ENCODE measurements at regions not wholly inside any gene's neighbourhood (a gene's known extent, or its start where the extent isn't known, plus 50 kb on each side); places are given as distances from the start of the nearest gene placed in this dataset.

DNA sequence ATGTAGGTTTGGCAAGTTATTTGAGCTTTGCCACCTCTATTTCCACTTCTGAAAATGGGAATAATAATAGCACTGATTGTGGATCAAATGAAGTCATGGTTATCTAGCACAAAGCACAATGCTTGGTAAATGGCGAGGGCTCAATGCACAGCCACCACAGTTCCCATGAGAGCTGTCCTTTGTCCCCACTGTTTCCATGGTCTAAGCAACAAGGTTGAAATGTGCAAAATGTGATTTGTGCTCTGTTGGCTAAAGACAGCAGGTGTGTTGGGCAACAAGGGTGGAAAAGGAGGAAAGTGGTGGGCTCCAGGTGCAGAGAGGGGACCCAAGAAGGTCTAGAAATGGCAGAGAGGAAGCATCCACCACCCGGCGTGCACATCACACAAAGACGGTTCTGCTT lies 200.5 kb downstream of the TRIM29 start:
- no peak for DNase-seq (ENCODE audit: low read depth, low spot score)
- H3K27me3 ChIP-seq (ENCODE audit: control insufficient read depth, insufficient read depth, low read length): peaks cover 2% of the 10 kb centered on the region
- H3K27ac ChIP-seq (ENCODE audit: low read depth, low read length): no peak overlapping the region
- H3K9me3 ChIP-seq (ENCODE audit: control insufficient read depth, insufficient read depth, low read length): no peaks in the 10 kb centered on the region
- POLR2A ChIA-PET: no interaction called here
- no peak for TF ChIP-seq CTCF (IDR thresholded peaks at IDR 0.05; ENCODE audit: low read depth, low read length)
- CTCF ChIA-PET: no interaction called here
- no peak overlapping the region for H3K4me3 ChIP-seq (ENCODE audit: low read depth, low read length)

- TF ChIP-seq CTCF (IDR thresholded peaks at IDR 0.05; ENCODE audit: low read depth, low read length): no peak
- Histone ChIP-seq H3K9me3 (ENCODE audit: control insufficient read depth, insufficient read depth, low read length) (no peaks in the 10 kb centered on the region), H3K27me3 (ENCODE audit: control insufficient read depth, insufficient read depth, low read length) (peaks cover 2% of the 10 kb centered on the region), H3K27ac (ENCODE audit: low read depth, low read length) (no peak overlapping the region), H3K4me3 (ENCODE audit: low read depth, low read length) (no peak overlapping the region)
- ChIA-PET POLR2A (no interaction called here), CTCF (no interaction called here)
- DNase-seq (ENCODE audit: low read depth, low spot score): no peak
Measured at GRCh38 chr11:119936426-119936825, 201.5 kb downstream of the TRIM29 start.

GRCh38 chr11:119935349-119935925 lies 202.5 kb downstream of the TRIM29 start:
- TF ChIP-seq CTCF (IDR thresholded peaks at IDR 0.05; ENCODE audit: low read depth, low read length): no peak
- ChIA-PET POLR2A (no interaction called here), CTCF (interaction anchor here (0.6 kb wide), 1 partner anchor 25 kb away, joined by 4 read pairs; no protein-coding TSS in a partner anchor)
- DNase-seq (ENCODE audit: low read depth, low spot score): no peak
- peaks cover 2% of the 10 kb centered on the region for H3K27me3 ChIP-seq (ENCODE audit: control insufficient read depth, insufficient read depth, low read length)
- H3K4me3 ChIP-seq (ENCODE audit: low read depth, low read length): no peak overlapping the region
- no peaks in the 10 kb centered on the region for H3K9me3 ChIP-seq (ENCODE audit: control insufficient read depth, insufficient read depth, low read length)
- H3K27ac ChIP-seq (ENCODE audit: low read depth, low read length): no peak overlapping the region

DNA sequence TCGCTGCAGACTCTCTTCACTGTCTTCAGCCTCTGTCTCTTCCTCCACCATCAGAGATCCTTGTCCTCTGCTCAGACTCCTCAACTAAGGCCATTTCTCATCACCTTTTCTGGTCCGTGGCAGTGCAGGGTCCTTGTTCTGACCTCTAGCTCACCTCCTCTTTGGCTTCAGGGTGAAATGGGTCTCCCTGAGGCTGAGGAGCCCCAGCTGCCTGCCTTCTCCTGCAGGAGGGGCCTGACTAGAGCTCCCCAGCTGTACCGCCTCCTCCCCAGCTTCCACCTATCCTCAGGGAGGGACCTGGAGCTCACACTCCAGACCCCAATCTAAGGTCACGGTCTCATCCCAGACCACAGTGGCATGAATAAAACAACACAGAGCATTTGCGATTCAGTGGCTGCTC lies 203.0 kb downstream of the TRIM29 start:
- no peak for TF ChIP-seq CTCF (IDR thresholded peaks at IDR 0.05; ENCODE audit: low read depth, low read length)
- H3K27ac ChIP-seq (ENCODE audit: low read depth, low read length): no peak overlapping the region
- H3K27me3 ChIP-seq (ENCODE audit: control insufficient read depth, insufficient read depth, low read length): peaks cover 2% of the 10 kb centered on the region
- POLR2A ChIA-PET: no interaction called here
- no peaks in the 10 kb centered on the region for H3K9me3 ChIP-seq (ENCODE audit: control insufficient read depth, insufficient read depth, low read length)
- no peak overlapping the region for H3K4me3 ChIP-seq (ENCODE audit: low read depth, low read length)
- CTCF ChIA-PET: interaction anchor here (0.6 kb wide), 1 partner anchor 26 kb away, joined by 4 read pairs; no protein-coding TSS in a partner anchor
- no peak for DNase-seq (ENCODE audit: low read depth, low spot score)

DNA sequence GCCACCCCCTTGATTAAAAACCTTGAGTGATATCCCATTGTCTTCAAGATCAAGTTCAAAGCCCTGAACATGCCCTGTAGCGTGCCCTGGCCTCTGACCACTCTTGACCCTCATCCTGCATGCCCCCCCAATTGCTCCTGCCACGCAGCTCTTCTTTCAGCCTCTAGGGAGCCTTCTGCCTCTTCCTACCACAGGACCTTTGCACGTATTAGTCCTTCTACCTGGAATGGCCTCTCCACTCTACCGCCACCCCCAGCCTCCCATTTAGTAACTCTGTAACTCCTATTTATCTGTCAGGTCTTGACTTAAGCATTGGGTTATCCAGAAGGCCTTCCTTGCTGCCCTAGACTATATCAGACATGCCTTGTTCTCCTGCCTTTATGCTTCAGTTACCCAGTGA lies 203.6 kb downstream of the TRIM29 start:
- no peak for TF ChIP-seq CTCF (IDR thresholded peaks at IDR 0.05; ENCODE audit: low read depth, low read length)
- H3K27ac ChIP-seq (ENCODE audit: low read depth, low read length): no peak overlapping the region
- H3K4me3 ChIP-seq (ENCODE audit: low read depth, low read length): no peak overlapping the region
- H3K27me3 ChIP-seq (ENCODE audit: control insufficient read depth, insufficient read depth, low read length): peaks cover 2% of the 10 kb centered on the region
- POLR2A ChIA-PET: no interaction called here
- DNase-seq (ENCODE audit: low read depth, low spot score): no peak
- H3K9me3 ChIP-seq (ENCODE audit: control insufficient read depth, insufficient read depth, low read length): no peaks in the 10 kb centered on the region
- CTCF ChIA-PET: no interaction called here
